ENCODE measurements at regions not wholly inside any gene's neighbourhood (a gene's known extent, or its start where the extent isn't known, plus 50 kb on each side); places are given as distances from the start of the nearest gene placed in this dataset.

GRCh38 chr11:64458997-64459396 is 96.7 kb upstream of the SLC22A11 start:
- no peak for DNase-seq

DNA sequence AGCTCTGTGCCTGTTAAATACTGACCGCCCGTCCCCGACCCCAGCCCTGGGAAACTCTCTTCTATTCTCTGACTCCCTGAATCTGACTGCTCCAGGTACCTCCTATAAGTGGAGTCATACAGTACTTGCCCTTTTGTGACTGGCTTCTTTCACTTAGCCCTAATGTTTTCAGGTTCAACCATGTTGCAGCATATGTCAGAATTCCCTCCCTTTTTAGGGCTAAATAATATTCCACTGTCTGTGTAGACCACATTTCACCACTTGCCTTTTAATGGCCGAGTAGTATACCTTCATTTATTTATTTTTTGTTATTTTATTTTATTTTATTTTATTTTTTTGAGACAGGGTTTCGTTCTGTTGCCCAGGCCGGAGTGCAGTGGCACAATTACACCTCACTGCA is 96.1 kb upstream of the SLC22A11 start:
- DNase-seq, result no peak

- no peak for DNase-seq
Observed at GRCh38 chr11:64461081-64461480, 94.7 kb upstream of the SLC22A11 start.

GRCh38 chr11:64466115-64466718 is 89.5 kb upstream of the SLC22A11 start:
- no peak for DNase-seq

- no peak for DNase-seq
Observed at GRCh38 chr11:64469288-64469687, 86.5 kb upstream of the SLC22A11 start.

- DNase-seq, result peak in 1 of 2 experiments; percentile 5
Observed at GRCh38 chr11:64472593-64473455, 82.9 kb upstream of the SLC22A11 start.

DNA sequence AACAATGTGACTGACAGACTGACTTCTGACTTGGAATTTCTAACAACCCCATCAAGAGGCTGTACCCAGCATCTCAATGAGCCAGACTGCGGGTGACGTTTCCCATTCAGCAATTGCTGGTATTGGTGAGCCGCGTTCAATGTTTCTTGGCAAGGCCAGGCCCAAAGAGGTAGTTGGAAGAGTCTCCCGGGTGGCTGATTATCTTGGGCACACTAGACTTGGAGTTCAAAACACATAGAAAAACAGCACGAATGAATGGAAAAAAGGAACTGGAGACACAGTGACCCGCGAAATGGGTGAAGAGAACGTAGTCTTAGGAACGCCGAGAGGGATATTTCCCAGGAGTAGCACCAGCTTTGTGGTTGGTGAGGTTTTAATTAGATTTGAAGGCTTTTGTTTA is 81.1 kb upstream of the SLC22A11 start:
- DNase-seq, result no peak

GRCh38 chr11:64475145-64475544 is 80.6 kb upstream of the SLC22A11 start:
- no peak for DNase-seq

DNA sequence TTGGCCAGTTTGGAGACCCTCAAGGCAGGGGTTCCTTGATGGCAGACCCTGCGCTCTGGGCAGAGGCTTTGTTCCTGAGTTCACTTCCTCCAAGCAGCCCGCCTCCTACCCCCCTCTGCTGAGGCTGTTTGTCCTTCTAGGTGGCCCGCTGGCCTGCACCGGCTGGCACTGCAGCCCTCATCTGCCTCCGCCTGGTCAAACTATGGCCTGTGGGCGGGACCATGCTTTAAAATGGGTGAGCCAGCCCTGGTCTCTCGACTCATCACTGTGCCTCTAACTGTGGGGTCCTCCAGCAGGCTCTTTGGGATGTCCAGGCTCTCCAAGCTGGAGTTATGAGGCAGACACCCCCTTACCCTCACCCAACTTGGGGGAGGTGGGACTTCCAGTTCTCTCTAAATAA is 78.9 kb upstream of the SLC22A11 start:
- no peak for DNase-seq

DNA sequence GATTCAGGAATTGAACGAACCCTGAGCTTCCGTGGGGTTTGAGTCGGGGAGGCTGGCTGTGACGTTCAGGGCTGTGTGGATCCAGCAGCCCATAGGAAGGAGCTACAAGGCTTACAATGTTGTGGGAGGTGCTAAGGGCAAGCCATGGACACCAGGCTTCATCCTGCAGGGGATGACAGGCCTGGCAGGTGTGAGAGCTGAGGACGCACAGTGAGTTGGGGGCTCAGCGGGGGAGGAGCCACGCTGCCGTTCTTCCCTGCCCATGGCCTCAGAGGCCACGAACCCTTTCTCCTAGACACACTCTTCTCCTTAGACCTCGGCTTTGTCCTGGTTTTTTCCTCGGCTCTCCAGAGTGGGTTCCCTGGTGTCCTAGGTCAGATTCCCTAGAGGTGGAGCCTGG is 78.1 kb upstream of the SLC22A11 start:
- DNase-seq, result no peak

- DNase-seq, result no peak
Observed at GRCh38 chr11:64482588-64482987, 73.2 kb upstream of the SLC22A11 start.

DNA sequence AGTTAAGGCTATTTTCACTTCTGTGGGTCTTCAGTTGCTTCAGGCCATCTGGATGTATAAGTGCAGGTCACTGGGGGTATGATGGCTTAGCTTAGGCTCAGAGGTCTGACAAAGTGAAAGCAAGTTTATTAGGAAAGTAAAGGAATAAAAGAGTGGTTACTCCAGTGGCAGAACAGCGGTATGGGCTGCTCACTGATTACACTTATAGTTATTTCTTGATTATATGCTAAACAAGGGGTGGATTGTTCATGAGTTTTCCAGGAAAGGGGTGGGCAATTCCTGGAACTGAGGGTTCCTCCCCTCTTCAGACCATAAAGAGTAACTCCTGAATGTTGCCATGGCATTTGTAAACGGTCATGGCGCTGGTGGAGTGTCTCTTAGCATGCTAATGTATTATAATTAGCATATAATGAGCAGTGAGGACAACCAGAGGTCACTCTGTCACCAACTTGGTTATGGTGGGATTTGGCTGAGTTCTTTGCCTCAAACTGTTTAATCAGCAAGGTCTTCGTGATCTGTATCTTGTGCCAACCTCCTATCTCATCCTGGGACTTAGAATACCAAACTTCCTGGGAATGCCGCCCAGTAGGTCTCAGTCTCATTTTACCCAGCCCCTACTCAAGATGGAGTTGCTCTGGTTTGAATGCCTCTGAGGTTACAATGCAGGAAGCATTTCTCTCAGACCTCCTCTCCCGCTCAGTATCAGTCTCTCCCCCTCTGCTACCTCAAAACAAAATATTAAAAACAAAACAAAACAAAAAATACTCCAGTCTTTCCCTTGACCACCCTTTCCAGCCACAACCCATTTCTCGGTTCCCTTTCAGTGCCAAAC is 71.3 kb upstream of the SLC22A11 start:
- no peak for DNase-seq

GRCh38 chr11:64485074-64485473 is 70.7 kb upstream of the SLC22A11 start:
- no peak for DNase-seq

DNA sequence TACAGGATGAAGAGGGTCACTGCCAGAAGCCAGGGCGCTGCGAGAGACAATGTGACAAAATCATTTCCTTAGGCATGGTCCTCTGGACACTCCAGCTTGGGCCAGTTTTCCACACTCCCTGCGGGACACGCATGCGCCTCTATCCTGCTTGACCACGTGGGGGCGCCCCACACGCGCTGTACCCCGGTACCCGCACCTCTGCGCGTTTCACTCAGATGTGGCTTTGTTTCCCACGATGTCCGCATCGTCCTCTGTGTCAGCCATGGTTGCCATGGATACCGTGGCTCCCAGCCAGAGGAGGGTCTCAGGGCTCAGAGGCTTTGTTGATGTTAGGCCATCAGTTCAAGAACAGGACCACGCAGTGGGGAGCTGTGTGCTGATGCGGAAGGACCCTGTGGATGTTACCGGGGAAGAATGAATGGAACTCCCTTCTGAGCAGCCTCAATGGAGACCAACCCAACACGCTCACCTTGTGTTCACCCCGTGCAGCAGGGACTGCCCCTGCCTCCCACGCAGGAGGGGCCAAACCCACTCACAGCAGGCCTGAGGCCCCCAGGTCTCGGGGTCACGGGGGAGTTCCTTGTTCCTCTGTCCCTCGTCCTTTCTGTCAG is 65.8 kb upstream of the SLC22A11 start:
- DNase-seq, result peak in 1 of 2 experiments; percentile 9

DNA sequence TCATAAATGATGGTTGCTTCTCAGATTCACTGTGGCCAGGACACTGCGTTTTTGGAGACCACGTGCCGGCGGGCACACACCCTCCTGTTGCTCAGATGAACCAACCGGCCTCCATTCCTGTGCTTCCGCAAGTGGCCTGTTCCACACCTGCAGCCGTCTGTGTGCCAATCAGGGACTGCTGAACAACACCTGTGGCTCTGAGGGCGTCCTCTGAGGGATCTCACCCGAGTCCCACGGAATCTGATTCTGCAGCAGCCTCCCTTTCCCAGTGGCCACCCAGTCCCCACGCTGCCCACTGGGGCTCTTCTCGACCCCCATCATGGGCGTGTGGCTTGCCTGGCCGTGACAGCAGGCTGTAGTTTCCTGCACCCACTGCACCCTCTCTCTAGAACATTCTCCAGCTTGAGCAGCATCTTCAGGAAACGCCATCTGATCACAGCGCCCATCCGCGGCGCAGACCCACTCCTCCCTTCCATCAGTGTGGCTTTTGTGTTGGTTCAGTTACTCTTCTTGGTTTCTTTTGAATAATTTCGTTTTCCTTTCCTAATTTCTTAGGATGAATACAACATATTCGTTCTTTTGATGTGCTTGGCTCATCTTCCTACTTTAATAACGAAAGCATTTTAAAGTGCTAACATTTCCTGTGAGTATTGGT is 65.1 kb upstream of the SLC22A11 start:
- DNase-seq, result no peak

DNA sequence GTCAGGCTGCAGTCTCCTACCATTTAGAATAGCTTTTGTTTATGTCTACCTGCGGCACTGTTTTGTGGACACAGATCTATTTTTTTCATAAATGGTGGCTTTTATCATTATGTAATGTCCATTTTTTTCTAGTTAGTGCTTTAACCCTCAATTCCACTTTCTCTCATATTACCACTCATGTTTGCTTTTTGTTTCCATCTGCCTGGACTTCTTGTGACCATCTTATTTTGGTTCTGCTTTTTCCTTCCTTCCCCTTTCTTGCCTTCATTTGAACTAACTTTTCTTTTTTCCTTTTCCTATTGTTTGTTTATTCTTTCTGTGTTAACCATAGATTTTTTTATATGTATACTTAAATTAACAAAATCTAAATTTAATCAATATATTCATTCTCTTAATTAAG is 63.2 kb upstream of the SLC22A11 start:
- no peak for DNase-seq

GRCh38 chr11:64498136-64498535 is 57.6 kb upstream of the SLC22A11 start:
- no peak for DNase-seq

GRCh38 chr11:64499261-64500004 is 56.3 kb upstream of the SLC22A11 start:
- no peak for DNase-seq

DNA sequence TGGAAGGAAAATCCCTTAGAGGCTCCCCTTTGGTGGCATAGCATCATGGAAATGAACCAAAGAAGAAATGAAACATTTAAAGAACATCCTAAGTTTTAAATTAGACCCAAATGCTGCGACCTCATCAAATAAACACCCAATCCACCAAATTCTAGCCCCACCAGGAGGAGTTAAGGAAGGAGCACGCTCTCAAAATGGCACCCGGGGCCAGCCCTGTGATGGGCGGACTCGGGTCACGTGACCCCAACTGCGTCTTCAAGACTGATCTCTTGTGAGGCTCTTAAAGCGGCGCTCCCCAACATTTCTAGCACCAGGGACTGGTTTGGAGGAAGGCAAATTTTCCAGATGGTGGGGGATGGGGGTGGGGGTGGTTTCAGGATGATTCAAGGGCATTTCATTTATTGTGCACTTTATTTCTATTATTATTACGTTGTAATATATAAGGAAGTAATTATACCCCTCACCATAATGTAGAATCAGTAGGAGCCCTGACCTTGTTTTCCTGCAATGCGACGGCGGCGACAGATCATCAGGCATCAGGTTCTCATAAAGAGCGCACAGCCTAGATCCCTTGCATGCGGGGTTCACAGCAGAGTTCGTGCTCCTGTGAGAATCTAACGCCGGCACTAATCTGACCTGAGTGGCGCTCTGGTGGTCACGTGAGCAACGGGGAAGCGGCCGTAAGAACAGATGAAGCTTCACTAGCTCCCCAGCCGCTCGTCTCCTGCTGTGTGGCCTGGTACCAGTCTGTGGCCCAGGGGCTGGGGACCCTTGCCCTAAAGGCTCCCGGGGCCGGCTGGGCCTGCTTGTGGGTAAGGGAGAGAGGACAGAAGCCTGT is 55.3 kb upstream of the SLC22A11 start:
- no peak for DNase-seq

- DNase-seq, result no peak
Observed at GRCh38 chr11:64501500-64502427, 54.0 kb upstream of the SLC22A11 start.
